Midbrain (tissue), 1 donor: ENCODE measurements at regions not wholly inside any gene's neighbourhood (a gene's known extent, or its start where the extent isn't known, plus 50 kb on each side); places are given as distances from the start of the nearest gene placed in this dataset.

Experiments
- DNase-seq: peaks from one replicate; lab custom pipeline; 2025; lab: John Stamatoyannopoulos, UW

DNA sequence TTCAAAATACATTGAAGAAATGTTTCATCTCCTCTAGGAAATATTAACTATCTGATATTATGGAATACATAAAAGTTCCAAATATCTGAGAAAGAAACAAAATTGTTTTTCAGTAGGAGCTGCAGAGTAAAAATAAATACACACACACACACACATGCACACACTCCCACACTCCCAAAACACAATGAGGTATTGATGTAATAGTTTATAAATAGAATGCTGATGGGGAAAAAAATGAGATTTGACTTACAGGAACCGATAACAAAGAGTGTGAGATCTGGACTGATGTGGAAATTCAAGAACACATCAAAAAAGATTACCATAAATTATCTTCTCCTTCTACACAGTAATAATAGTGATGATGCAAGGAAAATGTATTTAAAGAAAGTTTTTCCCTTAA is 438.0 kb upstream of the CELF2 start:
- DNase-seq: no peak

DNA sequence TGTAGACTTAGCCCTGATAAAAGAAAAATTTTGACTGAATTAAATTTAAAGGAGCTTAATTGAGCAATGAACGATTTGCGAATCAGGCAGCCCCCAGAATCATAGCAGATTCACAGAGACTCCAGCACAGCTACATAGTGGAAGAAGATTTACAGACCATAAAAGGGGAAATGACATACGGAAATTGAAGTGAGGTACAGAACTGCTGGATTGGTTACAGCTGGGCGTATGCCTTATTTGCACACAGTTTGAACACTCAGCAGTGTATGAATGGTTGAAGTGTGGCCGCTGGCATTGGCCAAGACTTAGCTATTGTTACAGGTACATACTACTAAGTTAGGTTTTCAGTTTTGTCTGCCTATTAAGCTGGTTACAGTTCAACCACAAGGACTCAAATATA is 433.5 kb upstream of the CELF2 start:
- no peak for DNase-seq

DNA sequence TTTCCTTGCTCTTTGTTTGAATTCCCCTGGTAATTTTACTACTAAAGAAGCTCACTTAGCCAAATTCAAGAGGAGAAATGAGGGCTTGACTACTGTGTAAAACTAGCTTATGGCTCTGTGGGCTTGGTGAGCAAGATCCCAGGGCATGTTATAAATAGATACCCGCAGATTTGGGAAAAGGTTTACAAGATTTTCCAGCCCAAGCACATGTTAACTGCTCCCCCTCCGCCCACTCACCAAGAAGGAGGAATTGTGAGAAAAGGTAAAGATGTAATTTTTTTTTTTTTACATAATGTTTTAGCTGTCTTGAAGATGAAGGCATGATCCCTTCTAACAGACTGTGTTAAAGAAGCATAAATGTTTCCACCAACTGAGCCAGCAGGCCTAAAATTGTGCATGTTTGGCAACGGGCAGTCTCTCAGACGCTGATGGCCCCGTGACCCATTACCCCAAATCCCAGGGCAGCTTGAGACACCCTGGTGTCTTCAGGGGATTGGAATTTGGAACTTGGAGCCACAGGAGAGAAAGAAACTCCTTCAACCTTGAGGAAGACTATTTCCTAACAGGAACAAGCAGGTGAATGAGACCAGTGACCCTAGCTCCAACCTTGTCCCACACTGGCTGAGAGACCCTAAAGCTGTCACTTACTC is 429.8 kb upstream of the CELF2 start:
- DNase-seq: no peak

DNA sequence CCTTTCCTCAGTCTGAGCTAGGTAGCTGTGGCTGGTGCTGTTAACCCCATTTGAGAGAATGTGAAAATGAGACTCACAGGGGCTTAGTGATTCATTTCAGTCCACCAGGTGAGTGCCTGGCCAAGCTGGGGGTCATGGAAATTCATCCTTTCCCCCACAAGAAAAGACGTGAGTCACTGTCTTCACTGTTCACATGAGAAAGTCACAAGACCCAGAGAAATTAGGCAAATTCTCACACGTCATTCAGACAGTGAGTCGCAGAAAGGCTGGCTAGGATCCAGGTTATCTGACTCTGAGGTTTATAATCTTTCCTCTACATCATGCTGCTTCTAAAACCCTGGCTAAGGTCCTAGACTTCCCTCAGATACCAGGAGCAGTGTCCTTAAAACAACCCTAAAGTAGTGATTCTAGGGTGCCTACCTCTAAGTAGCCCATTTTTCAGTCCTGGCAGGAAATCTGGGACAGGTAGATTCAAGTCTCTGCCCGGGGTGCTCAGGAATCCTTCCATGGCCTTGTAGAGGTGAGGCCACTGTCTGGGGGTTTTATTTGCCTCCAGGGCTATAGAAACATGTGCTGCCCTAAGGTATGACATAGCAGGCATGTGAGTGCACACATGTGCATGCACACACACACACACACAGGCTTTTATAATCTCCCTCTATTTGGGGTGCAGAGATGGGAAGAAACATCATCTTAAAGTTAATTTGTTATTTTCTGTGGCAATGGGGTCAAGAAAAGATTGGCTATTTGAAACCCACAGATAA is 427.9 kb upstream of the CELF2 start:
- DNase-seq: no peak

DNA sequence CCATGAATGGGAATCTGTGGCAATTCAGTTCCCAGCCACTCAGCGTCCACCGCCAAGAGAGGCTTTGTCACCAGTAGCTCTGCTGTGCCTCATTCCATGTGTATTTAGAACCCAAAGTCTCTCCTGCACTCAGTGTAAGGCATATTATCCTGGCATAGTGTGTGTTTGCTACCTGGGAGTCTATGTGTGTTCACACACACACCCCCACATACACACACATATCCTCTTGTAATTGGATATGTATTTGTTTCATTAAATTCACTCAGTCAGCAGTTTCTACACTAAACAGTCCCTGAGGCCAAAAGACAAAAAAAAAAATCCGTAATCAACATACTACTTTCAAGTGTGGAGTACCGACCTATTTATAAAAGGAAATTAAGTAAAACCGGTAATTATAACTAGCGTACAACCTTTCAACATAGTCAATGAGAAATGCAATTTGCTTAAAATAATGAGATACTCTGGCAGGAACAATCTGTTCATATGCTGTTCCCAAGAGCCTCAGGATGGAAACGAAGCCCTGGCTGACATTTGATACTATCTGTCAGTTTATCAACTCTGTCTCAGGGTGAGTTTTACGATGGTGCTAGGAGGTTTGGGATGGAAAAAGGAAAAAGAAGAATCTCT is 425.8 kb upstream of the CELF2 start:
- no peak for DNase-seq

DNA sequence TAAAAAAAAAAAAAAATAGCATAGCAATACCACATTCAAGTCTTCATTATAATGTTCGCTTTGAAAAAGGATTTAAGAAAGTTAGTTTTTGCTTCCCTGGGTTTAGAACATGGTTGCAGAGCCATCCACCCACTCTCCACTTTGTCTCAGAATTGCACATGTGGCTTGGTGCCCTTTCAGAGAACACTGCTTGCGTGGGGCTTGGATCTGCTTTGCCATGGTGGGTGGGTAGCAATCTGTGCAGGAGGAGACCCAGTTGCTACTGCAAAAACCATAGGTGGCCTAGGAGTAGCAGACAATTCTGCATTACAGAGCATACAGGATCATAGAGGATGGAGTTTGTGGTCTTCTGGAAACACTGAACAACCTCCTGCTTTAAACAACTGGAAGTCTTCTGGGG is 421.4 kb upstream of the CELF2 start:
- no peak for DNase-seq

DNA sequence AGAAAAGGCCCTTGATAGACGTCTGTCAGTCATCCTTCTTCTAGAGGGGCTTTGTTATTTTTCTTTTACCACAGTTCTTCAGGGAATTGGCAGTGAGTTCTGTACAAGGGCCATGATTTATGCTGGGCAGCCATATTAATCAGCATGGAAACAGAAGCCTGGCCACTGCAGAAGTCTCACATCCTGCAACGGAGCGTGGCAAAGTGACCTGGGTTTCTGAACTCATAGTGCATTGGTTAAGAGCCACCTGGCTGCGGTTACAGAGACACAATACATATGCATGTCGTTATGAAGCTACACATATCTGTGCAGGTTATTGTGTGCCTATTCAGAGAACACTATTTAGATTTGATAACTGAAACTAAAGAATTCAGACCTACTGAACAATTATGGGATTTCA is 419.4 kb upstream of the CELF2 start:
- DNase-seq: no peak

DNA sequence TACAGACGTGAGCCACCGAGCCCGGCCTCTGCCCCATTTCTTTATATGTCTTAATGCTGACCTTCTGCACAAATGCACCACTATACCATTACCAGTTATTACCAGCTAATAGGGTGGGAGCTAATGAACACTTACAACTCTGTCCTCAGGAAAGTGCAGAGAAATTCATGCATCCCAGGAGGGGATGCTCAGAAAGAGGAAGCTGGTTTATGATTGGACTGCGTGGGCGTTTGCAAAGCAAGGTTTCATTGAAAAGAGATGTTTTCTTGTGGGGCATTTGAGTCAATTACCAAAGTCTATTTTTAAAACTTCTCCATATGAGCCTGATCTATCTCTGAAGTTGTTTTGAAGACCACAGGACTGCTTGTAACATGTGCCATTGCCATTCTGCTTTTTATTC is 417.7 kb upstream of the CELF2 start:
- DNase-seq: no peak

DNA sequence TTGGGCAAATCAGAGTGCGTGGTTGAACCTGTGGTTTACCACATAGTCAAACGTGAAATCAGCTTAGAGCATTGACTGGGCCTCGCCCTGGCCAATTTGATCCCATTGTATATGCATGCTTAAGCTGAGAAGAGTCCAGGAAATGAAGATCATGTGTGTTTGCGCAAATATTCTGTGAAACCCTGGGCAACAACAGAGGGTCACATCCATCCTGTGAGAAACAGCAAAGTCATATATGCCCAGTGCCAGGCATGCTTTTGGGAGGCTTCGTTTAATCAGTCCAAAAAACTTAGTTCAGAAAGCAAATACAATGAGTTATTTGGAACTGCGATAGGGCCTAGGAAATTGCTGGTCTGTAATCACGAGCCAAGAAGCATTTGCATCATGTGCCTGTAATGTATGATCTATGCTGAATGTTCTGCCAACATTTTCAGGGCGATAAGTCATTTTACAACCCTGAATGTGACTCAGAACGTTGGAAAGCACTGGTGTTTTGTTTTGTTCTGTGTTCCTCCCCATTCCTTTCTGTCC is 412.1 kb upstream of the CELF2 start:
- no peak for DNase-seq

DNA sequence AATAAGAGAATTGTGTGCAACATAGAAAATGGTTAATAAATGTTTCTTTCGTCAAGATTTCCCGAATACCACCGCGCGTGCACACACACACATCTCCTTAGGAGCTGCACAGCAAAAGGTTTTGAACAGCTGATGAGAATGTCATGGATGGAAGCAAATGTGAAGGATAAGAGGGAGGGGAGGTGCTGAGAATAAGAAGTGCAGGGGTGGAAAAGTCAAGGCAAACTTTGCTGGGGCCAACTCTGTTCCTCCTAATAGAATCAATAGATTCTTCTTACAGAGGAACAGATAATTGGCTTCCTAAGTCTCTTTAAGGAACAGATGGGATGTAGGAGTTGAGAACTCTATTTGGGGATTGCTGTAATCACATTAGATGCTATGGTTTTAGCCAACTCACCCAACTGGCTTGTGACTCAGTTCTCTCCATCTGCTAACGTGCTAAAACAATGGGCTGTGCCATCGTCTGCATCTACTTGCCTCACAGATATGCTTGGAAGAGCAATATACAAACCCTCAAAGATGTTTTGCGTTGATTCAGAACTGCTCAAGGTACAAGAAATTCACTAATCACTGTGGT is 408.2 kb upstream of the CELF2 start:
- no peak for DNase-seq

DNA sequence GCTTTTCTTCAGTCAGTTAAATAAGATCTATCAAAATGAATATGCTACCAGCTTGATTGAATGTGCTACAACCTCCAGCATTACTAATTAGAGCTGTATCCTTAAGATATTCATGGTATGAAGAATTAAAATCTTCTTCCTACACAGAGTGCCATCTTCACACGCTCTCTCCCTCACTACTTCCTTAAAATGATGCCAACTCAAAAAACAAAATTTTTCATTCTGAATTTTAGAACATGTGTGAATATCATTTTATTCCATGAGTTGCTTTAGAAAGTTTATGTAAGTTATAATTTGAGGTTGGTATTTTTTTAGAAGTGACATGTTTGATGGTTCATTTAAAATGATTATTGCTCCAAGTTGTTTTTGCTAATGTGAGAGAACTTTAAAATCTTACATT is 407.5 kb upstream of the CELF2 start:
- no peak for DNase-seq

DNA sequence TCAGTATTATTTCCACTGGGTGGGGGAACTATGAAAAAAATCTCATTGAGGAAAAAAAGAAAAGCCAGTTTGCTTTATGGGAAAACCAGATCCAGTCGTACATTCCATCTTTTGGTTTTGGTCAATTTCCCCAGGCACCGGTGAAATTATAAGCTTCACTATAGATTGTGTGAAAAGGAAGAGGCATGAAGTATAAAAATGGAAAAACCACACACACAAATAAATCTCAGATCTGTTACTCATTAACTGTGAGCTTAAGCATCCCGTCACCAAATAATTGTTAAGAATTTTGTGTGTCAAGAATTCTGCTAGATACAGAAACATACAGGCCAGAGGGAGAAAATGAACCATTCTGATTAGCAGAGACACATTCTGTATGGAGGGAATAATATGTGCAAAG is 405.5 kb upstream of the CELF2 start:
- DNase-seq: no peak

DNA sequence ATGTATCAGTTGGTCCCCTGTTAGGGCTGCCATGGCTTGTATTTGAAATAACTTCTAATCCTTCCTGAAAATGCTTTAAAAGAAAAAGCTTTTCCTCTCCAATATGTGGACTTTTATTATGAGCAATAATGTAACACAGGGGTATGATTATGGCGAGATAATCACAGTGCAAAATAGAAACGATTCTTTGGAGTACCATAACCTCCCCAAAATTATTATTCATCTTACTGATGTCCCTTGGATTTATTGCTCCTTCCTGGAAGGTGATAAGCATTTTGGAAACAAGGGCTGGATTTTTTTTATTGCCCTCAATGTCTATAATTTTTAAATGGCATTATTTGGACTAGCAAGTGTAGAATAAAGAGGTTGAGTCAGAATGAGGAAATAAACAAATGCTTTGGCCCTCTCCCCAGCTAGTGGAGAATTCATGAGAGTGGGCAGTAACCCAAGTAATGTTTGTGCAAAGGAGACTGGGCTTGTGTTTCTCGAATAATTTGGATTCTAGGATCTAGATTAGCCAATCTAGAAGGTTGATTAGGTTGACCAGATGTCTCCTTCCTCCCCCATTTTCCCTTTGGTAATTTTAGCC is 403.9 kb upstream of the CELF2 start:
- DNase-seq: no peak

DNA sequence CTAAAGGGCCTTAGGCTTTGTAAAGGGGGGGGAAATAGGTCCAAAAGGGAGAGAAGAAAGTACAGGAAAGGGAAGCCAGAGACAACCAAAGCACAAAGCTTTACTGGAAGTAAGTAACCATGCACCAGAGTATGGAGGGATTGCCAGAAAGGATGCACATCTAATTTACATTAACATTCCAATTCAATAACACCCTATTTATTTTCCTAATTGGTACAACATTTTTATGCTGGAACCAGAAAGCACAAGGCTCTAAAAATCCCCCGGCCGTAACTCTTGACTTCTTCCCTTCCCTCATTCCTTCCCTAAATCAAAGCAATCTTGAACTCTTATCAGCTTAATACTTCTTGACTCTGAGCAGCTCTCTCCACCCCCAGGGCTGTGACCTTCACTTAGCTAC is 400.0 kb upstream of the CELF2 start:
- no peak for DNase-seq

DNA sequence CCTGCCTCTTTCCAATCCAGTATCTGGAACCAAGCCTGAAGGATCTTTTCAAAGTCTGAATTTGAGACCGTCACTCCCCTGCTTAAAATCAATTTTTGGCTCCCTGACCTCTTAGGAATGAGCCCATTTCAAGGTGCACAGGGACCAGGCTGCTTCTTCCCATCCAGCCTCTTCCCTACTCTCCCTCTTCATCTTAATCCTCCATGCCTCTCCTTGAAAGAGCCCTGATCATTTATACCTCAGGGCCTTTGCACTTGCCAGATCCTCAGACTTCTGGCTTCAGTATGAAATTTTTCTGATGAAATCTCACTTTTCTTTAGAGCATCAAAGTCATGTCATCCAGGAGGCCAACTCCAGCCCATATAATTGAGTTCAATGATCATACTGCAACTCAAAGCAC is 399.5 kb upstream of the CELF2 start:
- no peak for DNase-seq

DNA sequence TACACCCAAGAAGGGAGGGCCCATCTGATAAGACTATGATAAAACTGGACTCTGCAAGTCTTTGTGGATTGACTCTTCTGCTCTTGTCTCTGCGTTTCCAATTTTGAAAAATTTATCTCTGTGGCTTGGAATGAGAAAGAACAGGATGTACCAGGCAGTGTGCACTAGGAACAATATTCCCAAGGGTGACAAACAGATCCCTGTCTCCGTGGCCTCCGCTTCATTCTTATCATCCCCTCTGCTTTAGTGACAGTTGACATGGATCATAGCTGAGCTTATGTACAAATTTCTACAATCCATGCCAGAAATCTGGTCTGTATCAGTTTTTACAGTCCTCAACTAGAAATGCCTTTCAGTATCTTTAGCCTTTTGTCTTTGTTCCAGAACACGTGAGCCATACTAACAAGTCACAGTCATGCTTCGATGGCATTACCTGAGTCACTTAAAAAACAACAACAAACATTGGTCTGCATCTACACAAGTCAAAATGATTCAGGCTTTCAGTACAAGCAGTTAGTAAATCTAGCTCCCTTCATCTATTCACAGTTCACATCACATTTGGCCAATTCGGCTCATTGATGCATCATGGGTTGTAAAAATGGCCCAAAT is 393.6 kb upstream of the CELF2 start:
- no peak for DNase-seq

DNA sequence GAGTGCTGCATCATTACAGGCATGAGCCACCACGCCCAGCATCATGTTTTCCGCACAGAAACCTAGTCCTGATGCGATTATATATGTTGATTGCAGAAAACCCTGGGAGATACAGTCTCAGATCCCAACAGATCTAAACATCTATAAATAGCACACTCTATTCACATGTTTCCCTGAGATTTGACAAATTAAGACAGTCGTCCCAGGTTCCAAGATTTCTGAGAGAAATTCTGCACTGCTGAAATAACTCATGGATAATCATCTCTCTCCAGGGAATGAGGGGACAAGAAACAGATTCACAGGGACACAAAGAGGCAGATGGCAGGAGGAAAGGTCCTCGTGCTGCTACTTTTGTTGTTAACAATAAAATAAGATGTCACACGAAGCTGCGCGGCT is 393.1 kb upstream of the CELF2 start:
- DNase-seq: no peak

DNA sequence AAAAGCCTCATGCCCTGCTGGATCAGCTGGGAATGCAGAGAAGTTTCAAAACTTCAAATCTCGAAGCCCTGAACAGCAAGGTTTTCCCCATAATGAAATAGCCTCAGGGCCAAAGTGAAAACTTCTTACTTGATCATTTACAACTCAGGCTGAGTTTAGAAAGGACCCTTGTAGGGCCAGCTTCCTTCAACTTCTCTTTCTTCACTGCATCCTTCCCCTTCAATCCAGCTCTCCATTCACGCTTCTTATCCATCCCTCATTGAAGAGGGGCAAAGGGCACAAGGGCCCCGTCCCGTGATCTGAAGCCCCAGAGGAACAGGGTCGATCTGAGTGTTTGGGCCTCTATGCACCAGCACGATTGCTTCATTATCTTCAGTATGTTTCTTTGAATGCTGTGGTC is 392.2 kb upstream of the CELF2 start:
- no peak for DNase-seq

DNA sequence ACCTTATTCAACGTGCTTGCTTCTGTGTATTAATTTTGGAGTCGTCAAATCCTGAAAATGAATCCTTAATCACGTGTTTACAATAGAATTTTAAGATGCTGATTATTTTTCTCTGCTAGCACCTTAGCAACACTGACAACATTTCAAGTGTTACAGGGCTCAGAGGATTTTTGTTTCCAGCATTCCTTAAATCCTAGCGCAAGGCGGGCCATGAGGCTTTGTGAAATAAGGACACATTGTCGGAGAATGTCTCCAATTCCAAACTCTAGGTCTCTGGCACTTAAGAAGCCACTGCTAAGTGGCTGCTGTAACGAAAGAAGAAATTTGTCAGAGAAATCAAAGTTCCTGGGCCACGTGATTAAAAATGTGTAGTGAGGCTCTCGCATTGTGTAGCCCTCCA is 390.9 kb upstream of the CELF2 start:
- no peak for DNase-seq

DNA sequence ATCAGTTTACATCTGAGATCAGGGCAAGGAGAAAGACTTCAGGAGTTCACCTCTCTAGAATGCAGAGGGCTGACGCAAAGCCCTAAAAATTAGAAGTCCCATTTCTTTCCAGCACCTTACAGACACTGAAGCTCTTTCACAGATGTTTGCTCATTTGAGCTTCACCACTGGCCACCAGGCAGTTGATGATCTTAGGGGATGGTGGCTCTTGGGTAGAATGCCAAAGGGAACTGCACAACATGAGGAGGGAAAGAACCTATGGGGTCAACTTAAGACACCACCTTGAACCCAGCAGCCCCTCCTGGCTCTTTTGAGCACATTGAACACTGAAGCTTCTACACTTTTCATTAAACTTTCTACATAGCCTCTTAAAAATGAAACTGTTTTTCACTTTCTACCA is 390.3 kb upstream of the CELF2 start:
- DNase-seq: no peak

DNA sequence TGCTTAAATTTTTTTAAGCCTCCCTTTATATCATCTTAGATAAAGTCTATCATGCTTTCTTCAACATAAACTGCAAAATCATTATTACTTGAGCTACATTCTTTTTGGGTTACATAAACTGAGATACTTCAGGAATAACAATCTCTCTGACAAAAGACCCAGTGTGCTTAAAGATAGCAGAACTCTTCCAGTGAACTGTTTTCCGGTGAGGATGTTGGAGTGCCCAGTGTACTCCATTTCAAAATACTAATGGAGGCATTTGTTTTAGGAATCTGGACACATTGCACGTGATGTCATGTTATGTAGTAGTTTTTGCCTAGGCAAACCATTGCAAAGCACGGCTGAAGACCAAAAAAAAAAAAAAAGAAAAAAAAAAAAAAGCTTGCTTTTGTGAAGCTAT is 388.2 kb upstream of the CELF2 start:
- DNase-seq: no peak

DNA sequence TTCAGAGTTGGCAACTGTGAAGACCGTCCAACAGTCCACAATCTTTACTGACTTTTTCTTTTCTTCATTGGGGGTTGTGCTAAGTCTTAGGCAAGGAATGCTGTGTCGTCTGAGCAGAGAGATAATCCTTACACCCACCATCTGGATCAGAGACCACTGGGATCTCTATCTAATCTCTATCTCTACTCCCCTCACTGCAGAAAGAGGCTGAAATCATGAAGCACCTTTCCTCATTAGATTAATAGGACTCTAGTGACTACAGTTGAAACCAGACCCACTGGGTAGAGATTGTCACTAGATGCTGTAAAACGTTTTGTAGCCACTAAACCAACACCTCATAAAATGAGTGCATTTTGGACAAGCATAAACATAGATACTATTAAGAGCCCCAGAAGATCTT is 387.4 kb upstream of the CELF2 start:
- DNase-seq: no peak
